ENCODE measurements at regions not wholly inside any gene's neighbourhood (a gene's known extent, or its start where the extent isn't known, plus 50 kb on each side); places are given as distances from the start of the nearest gene placed in this dataset.

GRCh38 chr7:11931307-11931706, 99.3 kb upstream of the THSD7A start:
- TF ChIP-seq CTCF (IDR thresholded peaks at IDR 0.05) (no peak), POLR2A (IDR thresholded peaks at IDR 0.05) (no peak)

Data from ovary (tissue), 3 donors.